ENCODE measurements at regions not wholly inside any gene's neighbourhood (a gene's known extent, or its start where the extent isn't known, plus 50 kb on each side); places are given as distances from the start of the nearest gene placed in this dataset.

DNA sequence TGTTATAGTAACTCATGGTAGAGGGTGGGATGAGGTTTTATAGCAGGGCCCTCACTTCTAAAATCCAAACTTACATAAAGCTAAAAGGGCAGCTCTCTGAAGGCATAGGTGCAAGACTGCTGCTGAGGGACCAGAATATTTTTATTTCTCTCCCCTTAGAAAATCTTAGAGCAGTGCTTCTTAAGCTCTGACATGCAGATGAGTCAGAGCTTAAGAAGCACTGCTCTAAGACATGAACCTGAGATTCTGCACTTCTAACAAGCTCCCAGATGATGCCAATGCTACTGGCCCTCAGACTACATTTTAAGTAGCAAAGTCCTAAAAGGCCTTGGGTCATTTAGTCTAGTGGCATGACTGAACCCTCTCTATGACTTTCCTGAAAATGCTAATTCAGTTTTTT, 97.6 kb upstream of the SPRY4 start:
- TF ChIP-seq, protein P1, sequence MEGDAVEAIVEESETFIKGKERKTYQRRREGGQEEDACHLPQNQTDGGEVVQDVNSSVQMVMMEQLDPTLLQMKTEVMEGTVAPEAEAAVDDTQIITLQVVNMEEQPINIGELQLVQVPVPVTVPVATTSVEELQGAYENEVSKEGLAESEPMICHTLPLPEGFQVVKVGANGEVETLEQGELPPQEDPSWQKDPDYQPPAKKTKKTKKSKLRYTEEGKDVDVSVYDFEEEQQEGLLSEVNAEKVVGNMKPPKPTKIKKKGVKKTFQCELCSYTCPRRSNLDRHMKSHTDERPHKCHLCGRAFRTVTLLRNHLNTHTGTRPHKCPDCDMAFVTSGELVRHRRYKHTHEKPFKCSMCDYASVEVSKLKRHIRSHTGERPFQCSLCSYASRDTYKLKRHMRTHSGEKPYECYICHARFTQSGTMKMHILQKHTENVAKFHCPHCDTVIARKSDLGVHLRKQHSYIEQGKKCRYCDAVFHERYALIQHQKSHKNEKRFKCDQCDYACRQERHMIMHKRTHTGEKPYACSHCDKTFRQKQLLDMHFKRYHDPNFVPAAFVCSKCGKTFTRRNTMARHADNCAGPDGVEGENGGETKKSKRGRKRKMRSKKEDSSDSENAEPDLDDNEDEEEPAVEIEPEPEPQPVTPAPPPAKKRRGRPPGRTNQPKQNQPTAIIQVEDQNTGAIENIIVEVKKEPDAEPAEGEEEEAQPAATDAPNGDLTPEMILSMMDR (IDR thresholded peaks at IDR 0.05), result no peak
- TF ChIP-seq POLR2A (IDR thresholded peaks at IDR 0.05), result no peak

All from lower leg skin (tissue), 3 donors.